A549 (cell line): ENCODE measurements at regions not wholly inside any gene's neighbourhood (a gene's known extent, or its start where the extent isn't known, plus 50 kb on each side); places are given as distances from the start of the nearest gene placed in this dataset.

Experiments used
- TF ChIP-seq, protein P1 (sequence below): fragments of 200-600 bp; sonication (generic); IDR thresholded peaks from 2 replicates; pipeline ENCODE4 v1.6.1; 2016; ENCODE audit warnings: antibody characterized with exemption, mild to moderate bottlenecking, moderate library complexity
- TF ChIP-seq, protein P2 (sequence below): IDR thresholded peaks from 2 replicates; pipeline ENCODE4 v1.6.1; 2012

- TF ChIP-seq, protein P1, sequence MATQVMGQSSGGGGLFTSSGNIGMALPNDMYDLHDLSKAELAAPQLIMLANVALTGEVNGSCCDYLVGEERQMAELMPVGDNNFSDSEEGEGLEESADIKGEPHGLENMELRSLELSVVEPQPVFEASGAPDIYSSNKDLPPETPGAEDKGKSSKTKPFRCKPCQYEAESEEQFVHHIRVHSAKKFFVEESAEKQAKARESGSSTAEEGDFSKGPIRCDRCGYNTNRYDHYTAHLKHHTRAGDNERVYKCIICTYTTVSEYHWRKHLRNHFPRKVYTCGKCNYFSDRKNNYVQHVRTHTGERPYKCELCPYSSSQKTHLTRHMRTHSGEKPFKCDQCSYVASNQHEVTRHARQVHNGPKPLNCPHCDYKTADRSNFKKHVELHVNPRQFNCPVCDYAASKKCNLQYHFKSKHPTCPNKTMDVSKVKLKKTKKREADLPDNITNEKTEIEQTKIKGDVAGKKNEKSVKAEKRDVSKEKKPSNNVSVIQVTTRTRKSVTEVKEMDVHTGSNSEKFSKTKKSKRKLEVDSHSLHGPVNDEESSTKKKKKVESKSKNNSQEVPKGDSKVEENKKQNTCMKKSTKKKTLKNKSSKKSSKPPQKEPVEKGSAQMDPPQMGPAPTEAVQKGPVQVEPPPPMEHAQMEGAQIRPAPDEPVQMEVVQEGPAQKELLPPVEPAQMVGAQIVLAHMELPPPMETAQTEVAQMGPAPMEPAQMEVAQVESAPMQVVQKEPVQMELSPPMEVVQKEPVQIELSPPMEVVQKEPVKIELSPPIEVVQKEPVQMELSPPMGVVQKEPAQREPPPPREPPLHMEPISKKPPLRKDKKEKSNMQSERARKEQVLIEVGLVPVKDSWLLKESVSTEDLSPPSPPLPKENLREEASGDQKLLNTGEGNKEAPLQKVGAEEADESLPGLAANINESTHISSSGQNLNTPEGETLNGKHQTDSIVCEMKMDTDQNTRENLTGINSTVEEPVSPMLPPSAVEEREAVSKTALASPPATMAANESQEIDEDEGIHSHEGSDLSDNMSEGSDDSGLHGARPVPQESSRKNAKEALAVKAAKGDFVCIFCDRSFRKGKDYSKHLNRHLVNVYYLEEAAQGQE, result no peak
- TF ChIP-seq, protein P2, sequence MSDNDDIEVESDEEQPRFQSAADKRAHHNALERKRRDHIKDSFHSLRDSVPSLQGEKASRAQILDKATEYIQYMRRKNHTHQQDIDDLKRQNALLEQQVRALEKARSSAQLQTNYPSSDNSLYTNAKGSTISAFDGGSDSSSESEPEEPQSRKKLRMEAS, result no peak
Observed at GRCh38 chr4:179114615-179115014, 1672.4 kb upstream of the AGA start.
